Panc1 (cell line): ENCODE measurements at regions not wholly inside any gene's neighbourhood (a gene's known extent, or its start where the extent isn't known, plus 50 kb on each side); places are given as distances from the start of the nearest gene placed in this dataset.

Source experiments
- ATAC-seq: fragments of 200-7000 bp; cut with Tn5 transposase; 2 replicates; pipeline ENCODE4 v1.9.1; 2020; ENCODE audit warnings: mild to moderate bottlenecking, moderate library complexity
- BruUV-seq: library from RNA; stranded (reverse); fragments of 400-500 nt; replicated peaks from 2 replicates; lab custom pipeline; 2021; lab: Mats Ljungman, UMichigan
- CTCF ChIA-PET: fragments of 300-600 bp; sonication (Branson Sonifier 250); formaldehyde crosslinking; loops from one replicate; lab custom pipeline; 2022; ENCODE audit warnings: antibody characterized with exemption; lab: Charles Lee
- POLR2A ChIA-PET: fragments of 300-600 bp; sonication (Branson Sonifier 250); formaldehyde crosslinking; loops from one replicate; lab custom pipeline; 2022; ENCODE audit warnings: antibody characterized with exemption; lab: Charles Lee
- DNase-seq: peaks from one replicate; pipeline ENCODE4 v3.0.0-alpha.2; 2010; ENCODE audit warnings: low read depth, low spot score
- H3K27ac ChIP-seq: 2 replicates; pipeline ENCODE4 v1.5.1; 2011; ENCODE audit warnings: mild to moderate bottlenecking, low read length, inconsistent platforms
- H3K27me3 ChIP-seq: fragments of 200-500 bp; sonication (Bioruptor generic); 2 replicates; pipeline ENCODE4 v1.6.0; 2014; ENCODE audit warnings: low read length, inconsistent platforms; ENCODE audit not compliant: control insufficient read depth, insufficient read depth
- H3K36me3 ChIP-seq: fragments of 200-500 bp; sonication (Bioruptor generic); 2 replicates; pipeline ENCODE4 v1.5.1; 2014; ENCODE audit warnings: inconsistent platforms, mild to moderate bottlenecking, low read length, moderate library complexity; ENCODE audit not compliant: control insufficient read depth, insufficient read depth
- H3K4me1 ChIP-seq: 2 replicates; pipeline ENCODE4 v1.5.1; 2011; ENCODE audit warnings: inconsistent platforms, mild to moderate bottlenecking, low read length, moderate library complexity; ENCODE audit not compliant: control insufficient read depth, insufficient read depth
- H3K4me3 ChIP-seq, 2 experiments: 2 replicates each; pipeline ENCODE4 v1.5.1; 2011 to 2012; ENCODE audit warnings: low read depth in 2 of 2, low read length in 2 of 2, mild to moderate bottlenecking in 2 of 2, inconsistent platforms in 1 of 2, moderate library complexity in 1 of 2
- H3K9me3 ChIP-seq: fragments of 200-500 bp; sonication (Bioruptor generic); 2 replicates; pipeline ENCODE4 v1.5.1; 2014; ENCODE audit warnings: low read depth, mild to moderate bottlenecking, inconsistent platforms, low read length, moderate library complexity; ENCODE audit not compliant: control insufficient read depth, insufficient read depth
- CTCF ChIP-seq: fragments of 450-650 bp; IDR thresholded peaks from 2 replicates; pipeline ENCODE4 v1.5.1; 2017; ENCODE audit warnings: mild to moderate bottlenecking
- POLR2AphosphoS5 ChIP-seq: IDR thresholded peaks from 2 replicates; pipeline ENCODE4 v1.6.1; 2012; ENCODE audit warnings: mild to moderate bottlenecking, low read depth, low read length, moderate library complexity
- REST ChIP-seq, 2 experiments: IDR thresholded peaks; 2 replicates each; pipeline ENCODE4 v1.6.1; 2011 to 2012; ENCODE audit warnings: low read depth in 2 of 2, control low read depth in 1 of 2, low read length in 1 of 2, mild to moderate bottlenecking in 1 of 2, moderate library complexity in 1 of 2; ENCODE audit not compliant: insufficient read depth in 1 of 2
- SIN3A ChIP-seq: IDR thresholded peaks from 2 replicates; pipeline ENCODE4 v1.6.1; 2012; ENCODE audit warnings: low read depth, mild to moderate bottlenecking, low read length, moderate library complexity, borderline replicate concordance; ENCODE audit not compliant: insufficient read depth
- TCF7L2 ChIP-seq: IDR thresholded peaks from 2 replicates; pipeline ENCODE4 v1.6.1; 2011; ENCODE audit warnings: mild to moderate bottlenecking, low read depth, low read length, inconsistent platforms
- in situ Hi-C: cut with HindIII; loops from 2 replicates; pipeline ENCODE4 v1.10.0; 2016; ENCODE audit warnings: low sequenced_read_pairs, low pct_unique_long_range_greater_than_20kb
- intact Hi-C: fragments of 100-400 bp; cut with micrococcal nuclease; formaldehyde crosslinking; loops from one replicate; pipeline ENCODE4 v1.10.0; 2022; ENCODE audit not compliant: unreplicated experiment

GRCh38 chr13:106274551-106275203 is 260.8 kb downstream of the EFNB2 start:
- Histone ChIP-seq H3K27ac (no peak overlapping the region), H3K9me3 (no peaks in the 10 kb centered on the region), H3K27me3 (no peaks in the 10 kb centered on the region), H3K4me3 (no peak overlapping the region), H3K36me3 (no peaks in the 10 kb centered on the region), H3K4me1 (no peaks in the 10 kb centered on the region)
- no TSS peak for BruUV-seq
- in situ Hi-C loops (no loop called here), intact Hi-C loops (no loop called here)
- DNase-seq (no peak), ATAC-seq (no peak)
- TF ChIP-seq TCF7L2 (no peak), CTCF (no peak), SIN3A (no peak), POLR2AphosphoS5 (no peak), REST (IDR thresholded peaks at IDR 0.05; ENCODE audit: insufficient read depth in 1 of 2, low read depth in 2 of 2, low read length in 1 of 2) (no peak)
- ChIA-PET POLR2A (no interaction called here), CTCF (no interaction called here)

- in situ Hi-C loops (no loop called here), intact Hi-C loops (no loop called here)
- no peak for DNase-seq
- ATAC-seq: no peak
- no TSS peak for BruUV-seq
- POLR2A ChIA-PET: no interaction called here
- TF ChIP-seq POLR2AphosphoS5: no peak
- TF ChIP-seq CTCF: no peak
- TF ChIP-seq REST (IDR thresholded peaks at IDR 0.05; ENCODE audit: insufficient read depth in 1 of 2, low read depth in 2 of 2, low read length in 1 of 2): no peak
- no peak for TF ChIP-seq TCF7L2
- TF ChIP-seq SIN3A: no peak
- no peaks in the 10 kb centered on the region for H3K4me1 ChIP-seq
- no peak overlapping the region for H3K4me3 ChIP-seq
- CTCF ChIA-PET: no interaction called here
- no peaks in the 10 kb centered on the region for H3K9me3 ChIP-seq
- H3K27me3 ChIP-seq: no peaks in the 10 kb centered on the region
- H3K36me3 ChIP-seq: no peaks in the 10 kb centered on the region
- H3K27ac ChIP-seq: no peak overlapping the region
Observed at GRCh38 chr13:106263801-106264200, 271.7 kb downstream of the EFNB2 start.
